Stimulated activated CD4-positive, alpha-beta T cell treated with anti-CD3 and anti-CD28 coated beads, Interleukin-4, amount 100 ng/mL, for 1 hour (primary cell): ENCODE measurements at regions not wholly inside any gene's neighbourhood (a gene's known extent, or its start where the extent isn't known, plus 50 kb on each side); places are given as distances from the start of the nearest gene placed in this dataset.

ENCODE experiments used
- DNase-seq: peaks from one replicate; pipeline ENCODE4 v3.0.0-alpha.2; 2020

DNA sequence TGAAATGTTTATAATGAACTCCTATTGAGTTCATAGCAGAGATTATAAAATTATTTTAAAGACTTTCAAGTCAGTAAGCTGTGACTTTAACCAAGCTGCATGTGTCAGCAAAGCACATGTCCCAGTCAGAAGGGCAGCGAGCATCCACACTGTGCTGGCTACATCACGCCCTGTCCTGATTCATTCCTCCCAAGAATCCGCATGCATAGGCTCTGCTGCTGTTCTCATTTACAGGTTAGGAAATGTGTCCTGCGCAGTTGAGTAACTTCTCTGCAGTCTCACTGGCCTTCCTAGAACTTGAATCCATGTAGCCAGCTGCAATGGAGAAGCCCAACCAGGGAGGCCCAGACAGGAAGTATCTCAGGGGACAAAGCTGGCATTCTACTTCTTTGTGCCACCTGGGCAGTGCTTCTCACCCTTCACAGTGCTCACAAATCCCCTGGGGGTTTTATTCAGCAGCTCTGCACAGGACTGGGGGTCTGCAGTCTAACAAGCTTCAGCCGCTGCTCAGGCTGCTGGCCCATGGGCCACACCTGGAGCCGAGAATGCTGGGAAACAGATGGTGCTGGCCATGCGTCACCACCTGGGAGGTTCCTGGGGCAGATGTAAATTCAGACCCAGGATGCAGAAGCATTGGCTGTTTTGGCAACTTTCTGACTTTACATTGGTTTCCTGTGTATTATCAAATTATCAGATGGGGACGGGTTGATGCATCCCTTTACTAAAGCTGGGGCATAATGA lies 192.8 kb upstream of the GDF10 start:
- no peak for DNase-seq

DNA sequence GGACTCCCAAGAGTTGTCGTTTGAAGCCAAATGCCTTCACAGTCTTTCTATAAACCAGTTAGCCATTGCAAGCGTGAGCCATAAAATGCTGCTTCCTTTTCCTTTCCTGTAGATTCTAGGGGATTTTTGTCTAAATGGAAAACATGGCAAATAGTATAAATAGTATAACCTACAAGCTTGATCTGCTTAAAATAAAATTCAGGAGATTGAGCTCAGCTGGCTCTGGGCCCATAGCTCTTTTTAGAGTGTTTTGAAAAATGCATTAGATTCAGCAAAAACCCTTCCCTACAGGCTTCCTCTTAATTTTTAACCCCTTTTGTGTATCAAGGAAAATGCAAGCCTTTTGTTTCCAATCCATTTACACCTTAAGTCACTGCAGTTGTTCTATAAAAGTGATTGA lies 190.1 kb upstream of the GDF10 start:
- DNase-seq = no peak

- DNase-seq = no peak
Measured at GRCh38 chr10:47111329-47111862, 188.6 kb upstream of the GDF10 start.

DNA sequence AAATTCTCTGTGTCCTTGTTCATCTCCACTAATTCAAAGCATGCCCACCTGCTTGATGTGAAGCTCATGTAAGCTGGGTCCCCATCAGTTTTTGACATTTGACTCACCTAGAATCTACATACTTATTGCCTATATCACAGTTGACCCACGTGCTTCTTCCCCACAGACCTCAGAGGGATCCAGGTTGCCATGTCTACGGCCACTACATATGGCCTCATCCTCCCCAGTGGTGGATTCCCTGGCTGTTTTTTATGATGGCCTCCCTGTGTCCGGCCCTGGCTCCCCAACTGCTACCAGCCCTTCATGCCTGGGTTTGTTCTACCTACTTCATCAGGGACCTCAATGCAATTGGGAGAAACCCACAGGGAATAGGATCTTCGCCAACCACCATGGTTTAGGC lies 187.4 kb upstream of the GDF10 start:
- no peak for DNase-seq

DNA sequence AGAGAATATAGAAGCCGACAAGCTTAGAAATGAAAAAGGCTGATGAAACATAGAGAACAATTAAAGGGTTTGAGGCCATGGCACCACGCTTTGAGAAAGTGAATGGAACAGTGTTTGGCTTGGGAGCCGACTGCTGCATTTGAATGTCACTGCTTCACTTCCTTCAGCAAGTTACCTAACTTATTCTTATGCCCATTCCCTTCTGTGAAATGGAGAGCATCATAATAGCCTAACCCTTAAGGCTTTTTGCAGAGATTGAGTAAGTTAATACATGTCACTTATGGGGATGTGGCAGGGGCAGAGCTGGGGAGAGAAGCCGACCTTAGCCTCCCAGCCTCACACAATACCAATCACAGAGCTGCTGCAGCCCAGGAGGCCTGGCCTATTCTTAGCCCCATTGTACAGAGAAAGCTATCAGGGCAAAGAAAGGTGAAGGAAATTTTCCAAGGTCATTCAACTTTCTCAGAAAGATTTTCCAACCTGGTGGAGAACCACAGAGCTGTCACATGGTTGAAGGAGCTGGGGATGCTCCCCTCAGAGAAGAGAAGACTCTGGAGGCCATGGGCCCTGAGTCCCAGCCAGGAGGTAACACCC lies 186.0 kb upstream of the GDF10 start:
- DNase-seq = no peak

DNA sequence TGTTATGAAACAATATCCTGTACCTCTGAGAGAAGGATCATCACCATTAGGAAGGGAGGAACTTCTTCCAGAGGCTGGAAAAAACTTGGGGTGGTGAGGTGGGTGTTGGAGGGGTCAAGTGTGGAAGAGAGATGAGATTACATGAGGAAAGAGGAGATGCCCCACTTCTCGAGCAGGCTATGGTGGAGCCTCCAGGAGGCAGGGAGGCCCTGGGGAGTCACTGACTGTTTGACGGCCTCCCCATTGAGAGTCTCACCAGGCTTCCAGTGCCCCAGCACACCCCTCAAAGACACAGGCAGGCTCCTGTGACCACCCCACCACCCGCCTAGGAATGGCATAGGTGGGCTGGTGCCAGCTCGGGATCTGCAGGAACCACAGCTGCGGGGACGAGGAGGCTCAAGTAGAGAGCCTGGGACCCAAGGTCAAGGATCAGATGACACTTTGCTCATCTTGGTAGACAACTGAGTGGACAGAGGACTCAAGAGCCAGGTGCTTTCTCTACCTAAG lies 185.3 kb upstream of the GDF10 start:
- DNase-seq = no peak

DNA sequence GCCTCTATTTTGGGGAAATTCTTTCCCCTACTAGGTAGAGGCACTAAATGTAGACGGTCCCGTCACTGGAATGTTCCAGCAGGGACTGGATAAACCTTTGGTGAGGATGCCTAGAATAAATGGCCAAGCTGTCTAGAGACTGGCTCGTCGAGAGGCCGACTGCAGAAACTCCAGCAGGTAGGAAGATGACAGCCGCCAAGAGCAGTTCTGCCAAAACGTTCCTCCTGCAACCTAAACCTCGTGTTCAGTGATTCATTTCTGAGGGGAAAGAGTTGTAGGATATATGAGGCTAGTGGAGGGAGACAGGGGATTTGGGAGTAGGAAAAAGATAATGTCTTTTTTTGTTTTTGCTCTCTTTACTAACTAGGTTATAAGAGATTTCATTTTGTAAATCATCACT lies 184.7 kb upstream of the GDF10 start:
- DNase-seq = no peak

DNA sequence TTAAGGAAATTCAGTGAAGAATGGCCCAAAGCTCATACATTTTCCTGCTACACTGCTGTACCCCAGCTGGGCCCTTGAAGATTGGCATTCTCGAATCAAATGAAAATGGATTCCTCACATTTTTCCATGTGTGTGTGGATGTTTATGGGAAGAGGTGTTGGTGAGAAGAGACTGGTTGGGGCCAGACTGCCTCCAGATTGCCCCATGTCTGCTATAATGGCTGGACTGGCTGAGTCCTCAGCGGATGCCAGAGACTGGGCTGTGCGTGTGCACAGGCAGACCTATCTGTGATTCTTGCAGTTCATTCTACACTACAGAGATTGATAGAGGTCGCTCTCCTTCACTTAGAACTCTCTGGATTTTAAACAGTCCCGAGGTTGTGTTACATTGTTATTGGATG lies 183.6 kb upstream of the GDF10 start:
- no peak for DNase-seq

DNA sequence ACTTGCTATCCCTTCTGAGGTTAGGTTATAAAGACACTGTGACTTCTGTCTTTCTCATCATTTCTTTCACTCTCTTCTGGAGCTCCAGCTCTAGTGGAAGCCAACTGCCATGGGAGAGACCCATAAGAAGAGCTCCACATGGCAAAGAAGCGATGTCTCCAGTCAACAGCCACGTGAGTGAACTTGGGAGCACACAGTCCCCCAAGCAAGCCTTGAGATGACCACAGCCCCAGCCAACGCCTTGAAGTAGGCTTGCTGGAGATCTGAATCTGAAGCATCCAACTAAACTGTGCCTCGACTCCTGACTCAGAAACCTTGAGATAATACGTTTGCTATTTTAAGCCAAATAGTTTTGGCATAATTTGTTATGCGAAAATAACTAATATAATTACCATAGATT lies 181.7 kb upstream of the GDF10 start:
- no peak for DNase-seq

DNA sequence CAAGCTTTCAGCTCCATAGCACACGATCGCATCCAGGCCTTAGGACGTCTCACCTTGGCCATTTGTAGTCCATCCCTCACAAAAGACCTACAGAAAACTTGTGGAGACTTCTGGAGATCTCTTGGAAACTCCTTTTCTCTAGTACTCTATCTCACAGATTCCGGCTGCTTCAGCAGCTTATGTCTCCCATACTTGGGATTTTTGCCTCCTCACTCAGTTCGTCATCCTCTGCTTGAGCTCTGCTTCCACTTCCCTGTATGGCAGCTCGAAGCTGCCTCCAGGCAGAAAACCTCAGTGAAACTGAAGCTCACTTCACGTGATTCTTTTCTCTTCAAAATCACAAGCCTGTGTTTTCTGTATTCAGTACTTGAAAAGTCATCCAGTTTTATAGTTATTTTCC lies 178.7 kb upstream of the GDF10 start:
- no peak for DNase-seq

- DNase-seq = no peak
Measured at GRCh38 chr10:47123716-47124288, 176.2 kb upstream of the GDF10 start.

- no peak for DNase-seq
Measured at GRCh38 chr10:47127188-47127785, 172.7 kb upstream of the GDF10 start.

- DNase-seq = no peak
Measured at GRCh38 chr10:47130491-47130890, 169.5 kb upstream of the GDF10 start.

GRCh38 chr10:47133871-47134570 lies 166.0 kb upstream of the GDF10 start:
- DNase-seq = no peak

- no peak for DNase-seq
Measured at GRCh38 chr10:47136866-47137265, 163.1 kb upstream of the GDF10 start.

- DNase-seq = no peak
Measured at GRCh38 chr10:47137311-47137851, 162.6 kb upstream of the GDF10 start.

- DNase-seq = no peak
Measured at GRCh38 chr10:47139121-47139520, 160.9 kb upstream of the GDF10 start.

DNA sequence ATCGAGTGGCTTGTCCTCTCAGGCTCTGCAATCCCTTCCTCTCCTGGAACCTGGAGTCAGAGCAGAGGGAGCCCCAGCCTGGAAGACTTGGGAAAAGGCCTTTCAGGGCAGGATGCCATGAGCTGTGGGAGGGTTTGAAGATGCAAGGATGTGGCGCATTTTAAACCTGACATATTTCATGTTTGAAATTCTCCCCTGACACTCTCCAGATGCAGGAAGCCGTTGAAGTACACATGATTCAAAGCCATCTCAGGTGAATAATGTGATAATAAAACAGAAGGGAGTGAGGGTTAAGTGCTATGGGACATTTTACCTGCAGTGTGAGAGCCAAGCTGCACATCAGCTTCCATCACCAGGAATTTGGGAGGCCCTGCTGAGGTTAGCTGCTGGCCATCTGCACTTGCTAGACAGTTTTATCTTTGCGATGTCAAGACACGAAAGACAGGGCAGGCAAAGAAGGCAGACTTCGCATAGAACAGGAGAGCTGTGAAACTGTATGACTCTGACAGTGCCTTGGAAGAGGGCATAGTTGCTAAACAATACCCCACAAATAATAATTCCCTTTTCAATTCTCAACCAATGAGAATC lies 159.1 kb upstream of the GDF10 start:
- no peak for DNase-seq

DNA sequence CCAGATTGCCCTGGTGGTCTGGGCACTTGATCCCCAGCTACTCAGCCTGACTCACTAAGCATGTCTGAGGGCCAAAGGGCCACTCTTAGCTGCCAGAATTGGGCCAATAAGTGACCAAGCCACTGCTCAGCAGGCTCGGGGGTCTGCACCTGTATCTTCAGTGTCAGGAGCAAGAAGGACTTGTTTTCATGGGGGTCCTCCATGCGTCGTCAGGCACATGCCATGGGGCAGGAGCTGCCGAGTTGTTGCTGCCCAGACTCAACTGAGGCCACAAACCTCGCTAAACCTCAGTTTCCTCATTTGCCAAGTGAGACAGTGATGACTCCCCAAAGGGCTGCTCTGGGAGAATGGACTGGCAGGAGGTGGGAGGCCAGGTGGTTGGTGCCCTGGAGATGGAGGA lies 158.6 kb upstream of the GDF10 start:
- no peak for DNase-seq

- DNase-seq = no peak
Measured at GRCh38 chr10:47143072-47143471, 156.9 kb upstream of the GDF10 start.

DNA sequence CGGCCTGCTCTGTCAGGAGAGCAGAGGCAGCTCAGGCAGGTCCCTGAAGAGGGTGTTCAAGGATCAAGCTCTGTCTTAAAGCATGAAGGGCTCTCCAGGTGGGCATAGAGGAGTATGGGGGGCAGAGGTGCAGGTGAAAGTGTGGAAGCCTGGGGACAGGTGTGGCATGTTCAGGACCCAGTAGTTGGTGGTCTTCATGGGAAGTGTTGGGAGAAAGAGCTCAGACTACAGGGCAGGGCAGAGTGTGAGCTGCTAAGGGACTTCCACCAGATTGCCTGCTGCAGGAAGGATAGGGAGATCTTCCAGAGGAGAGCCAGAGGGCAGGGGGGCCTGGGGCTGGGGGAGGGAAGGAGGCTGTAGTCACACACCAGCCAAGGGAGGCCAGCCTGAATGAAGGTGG lies 156.5 kb upstream of the GDF10 start:
- DNase-seq = no peak

- DNase-seq = no peak
Measured at GRCh38 chr10:47144525-47144924, 155.5 kb upstream of the GDF10 start.
